ENCODE measurements at regions not wholly inside any gene's neighbourhood (a gene's known extent, or its start where the extent isn't known, plus 50 kb on each side); places are given as distances from the start of the nearest gene placed in this dataset.

DNA sequence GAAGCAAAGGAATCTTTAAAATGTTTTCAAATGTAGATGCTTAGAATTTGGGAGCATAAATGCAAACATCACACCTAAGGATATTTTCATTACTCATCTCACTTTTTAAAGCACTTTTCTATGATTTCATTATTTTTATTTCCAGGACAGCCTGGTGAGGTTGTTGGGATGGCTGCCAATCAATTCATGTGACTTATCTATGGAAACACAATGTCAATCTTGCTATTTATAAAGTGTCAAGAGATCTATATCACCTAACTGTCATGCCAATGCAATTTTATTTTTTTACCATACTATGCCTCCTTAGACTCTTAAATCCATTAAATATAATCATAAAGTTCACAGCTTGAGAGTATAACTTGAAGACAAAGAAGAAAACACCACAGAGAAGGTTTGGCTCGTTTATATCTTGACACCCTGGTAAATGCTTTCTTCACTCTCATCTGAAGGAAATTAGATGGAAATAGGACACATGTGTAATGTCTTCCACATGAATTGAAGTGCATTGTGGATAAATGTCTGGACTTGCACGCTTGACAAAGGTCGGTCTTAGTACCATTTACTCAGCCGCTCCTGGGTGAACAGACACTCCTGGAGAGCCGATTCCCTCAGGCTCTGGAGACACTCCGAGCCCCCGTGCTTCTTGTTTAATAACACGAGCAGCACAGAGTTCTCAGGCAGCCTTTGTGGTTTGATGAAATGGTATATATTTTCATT, 425.7 kb upstream of the FAT1 start:
- no peaks in the 10 kb centered on the region for H3K36me3 ChIP-seq (ENCODE audit: insufficient read depth, low read length)
- H3K9ac ChIP-seq (ENCODE audit: low read length): no peak overlapping the region
- H3K27ac ChIP-seq (ENCODE audit: low read depth, low read length): no peak overlapping the region
- no peak overlapping the region for H3K4me3 ChIP-seq (ENCODE audit: low read depth in 1 of 2, low read length in 2 of 2)
- H3K9me3 ChIP-seq (ENCODE audit: low read length): no peaks in the 10 kb centered on the region
- H3K27me3 ChIP-seq (ENCODE audit: control insufficient read depth in 1 of 2, insufficient read depth in 2 of 2, low read length in 2 of 2): no peaks in the 10 kb centered on the region
- no peaks in the 10 kb centered on the region for H3K4me1 ChIP-seq (ENCODE audit: insufficient read depth, low read length)

DNA sequence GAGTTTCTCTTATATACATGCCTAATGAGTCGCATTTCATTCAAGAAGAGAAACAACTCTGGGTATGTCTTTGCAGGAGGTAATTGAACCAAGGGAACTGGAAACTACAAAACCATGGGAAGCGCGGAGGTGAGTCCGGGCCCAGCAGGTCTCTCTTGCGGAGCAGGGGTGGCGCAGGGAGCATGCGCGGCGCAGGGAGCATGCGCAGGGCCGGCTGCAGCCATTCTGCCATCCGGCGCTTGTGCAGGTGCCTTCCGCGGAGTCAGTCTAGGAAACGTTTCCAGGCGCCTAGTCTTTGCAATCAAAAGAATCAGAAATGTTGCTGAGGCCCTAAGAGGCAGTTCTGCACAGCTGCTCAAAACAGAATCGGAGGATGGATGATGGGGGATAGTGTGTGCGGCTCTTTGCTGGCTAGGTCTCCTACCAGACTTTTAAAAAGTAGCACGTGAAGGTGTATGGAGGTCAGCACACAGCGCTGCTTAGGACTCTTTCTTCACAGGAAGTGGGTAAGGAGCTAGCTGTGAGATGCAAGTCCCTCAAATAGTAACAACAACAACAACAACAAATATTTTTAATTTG, 433.8 kb upstream of the FAT1 start:
- no peaks in the 10 kb centered on the region for H3K4me1 ChIP-seq (ENCODE audit: insufficient read depth, low read length)
- H3K27ac ChIP-seq (ENCODE audit: low read depth, low read length): no peak overlapping the region
- H3K27me3 ChIP-seq (ENCODE audit: control insufficient read depth in 1 of 2, insufficient read depth in 2 of 2, low read length in 2 of 2): no peaks in the 10 kb centered on the region
- H3K9ac ChIP-seq (ENCODE audit: low read length): no peak overlapping the region
- no peaks in the 10 kb centered on the region for H3K36me3 ChIP-seq (ENCODE audit: insufficient read depth, low read length)
- H3K4me3 ChIP-seq (ENCODE audit: low read depth in 1 of 2, low read length in 2 of 2): no peak overlapping the region
- no peaks in the 10 kb centered on the region for H3K9me3 ChIP-seq (ENCODE audit: low read length)

DNA sequence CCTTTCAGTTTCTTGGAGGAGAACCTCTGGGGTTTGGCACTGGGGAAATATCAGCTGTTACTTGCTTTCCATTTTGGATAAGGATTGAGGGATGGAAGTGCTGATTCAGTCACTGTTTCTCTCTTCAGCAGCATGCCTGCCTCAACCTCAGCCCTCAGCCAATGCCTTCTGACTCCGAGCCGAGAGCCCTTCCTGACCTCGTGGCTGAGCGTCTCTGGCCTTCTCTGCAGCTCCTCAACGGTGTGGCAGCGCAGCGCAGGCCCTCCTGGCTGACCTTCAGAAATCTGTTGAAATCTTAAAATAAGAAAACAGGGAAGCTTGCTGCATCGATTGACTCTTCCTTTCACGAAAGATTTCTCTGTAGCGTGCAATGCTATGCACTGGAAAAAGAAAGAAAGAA, 434.3 kb upstream of the FAT1 start:
- Histone ChIP-seq H3K27me3 (ENCODE audit: control insufficient read depth in 1 of 2, insufficient read depth in 2 of 2, low read length in 2 of 2) (no peaks in the 10 kb centered on the region), H3K4me3 (ENCODE audit: low read depth in 1 of 2, low read length in 2 of 2) (no peak overlapping the region), H3K36me3 (ENCODE audit: insufficient read depth, low read length) (no peaks in the 10 kb centered on the region), H3K4me1 (ENCODE audit: insufficient read depth, low read length) (no peaks in the 10 kb centered on the region), H3K9ac (ENCODE audit: low read length) (no peak overlapping the region), H3K27ac (ENCODE audit: low read depth, low read length) (no peak overlapping the region), H3K9me3 (ENCODE audit: low read length) (no peaks in the 10 kb centered on the region)

DNA sequence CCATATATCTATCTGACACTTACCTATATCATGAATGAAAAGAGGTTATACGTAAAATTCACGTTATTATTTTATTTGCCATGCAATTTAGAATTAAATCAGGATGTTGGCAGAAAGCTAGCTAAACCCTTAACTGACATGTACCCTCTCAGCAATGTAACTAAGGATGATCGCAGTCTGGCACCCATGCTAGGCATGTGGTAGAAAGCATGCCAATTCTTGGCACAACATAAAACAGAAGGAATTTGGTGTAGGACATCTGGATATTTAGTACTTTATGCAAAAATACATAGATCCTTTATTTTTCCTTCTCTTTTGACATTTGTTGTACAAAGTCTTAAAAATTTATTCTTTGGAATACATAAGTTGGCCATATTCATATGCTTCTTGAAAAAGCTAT, 436.8 kb upstream of the FAT1 start:
- Histone ChIP-seq H3K27ac (ENCODE audit: low read depth, low read length) (no peak overlapping the region), H3K9ac (ENCODE audit: low read length) (no peak overlapping the region), H3K27me3 (ENCODE audit: control insufficient read depth in 1 of 2, insufficient read depth in 2 of 2, low read length in 2 of 2) (no peaks in the 10 kb centered on the region), H3K4me1 (ENCODE audit: insufficient read depth, low read length) (no peaks in the 10 kb centered on the region), H3K4me3 (ENCODE audit: low read depth in 1 of 2, low read length in 2 of 2) (no peak overlapping the region), H3K9me3 (ENCODE audit: low read length) (no peaks in the 10 kb centered on the region), H3K36me3 (ENCODE audit: insufficient read depth, low read length) (no peaks in the 10 kb centered on the region)

DNA sequence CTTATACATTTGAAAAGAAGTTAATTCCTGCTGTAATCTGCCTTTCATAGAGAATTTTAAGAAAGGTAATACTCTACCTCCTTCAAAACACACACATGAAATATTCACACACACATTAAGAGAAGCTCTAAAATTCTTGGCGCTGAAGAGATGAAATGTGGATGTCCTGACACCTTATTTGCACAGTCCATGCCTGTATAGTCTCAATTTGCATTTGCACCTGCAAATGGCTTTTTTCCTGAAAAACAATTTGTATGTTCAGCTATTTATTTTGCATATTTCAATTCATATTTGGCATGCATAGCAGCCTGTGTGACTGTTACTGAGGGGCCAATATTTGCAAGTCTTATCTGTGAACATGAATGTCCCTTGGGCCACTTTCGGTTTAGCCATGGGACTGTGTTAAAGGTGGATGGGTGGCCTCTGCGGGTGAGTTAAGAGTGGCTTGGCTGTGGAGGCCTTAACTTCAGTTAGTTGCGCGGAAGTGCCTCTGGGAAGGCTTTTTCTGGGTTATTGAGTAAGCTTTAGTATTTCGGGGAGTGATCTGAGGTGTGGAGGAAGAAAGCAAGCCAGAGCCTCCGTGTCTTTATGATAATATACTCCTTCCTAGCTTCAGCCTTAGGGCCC, 443.3 kb upstream of the FAT1 start:
- Histone ChIP-seq H3K9me3 (ENCODE audit: low read length) (no peaks in the 10 kb centered on the region), H3K27me3 (ENCODE audit: control insufficient read depth in 1 of 2, insufficient read depth in 2 of 2, low read length in 2 of 2) (no peaks in the 10 kb centered on the region), H3K9ac (ENCODE audit: low read length) (no peak overlapping the region), H3K4me3 (ENCODE audit: low read depth in 1 of 2, low read length in 2 of 2) (no peak overlapping the region), H3K4me1 (ENCODE audit: insufficient read depth, low read length) (no peaks in the 10 kb centered on the region), H3K27ac (ENCODE audit: low read depth, low read length) (no peak overlapping the region), H3K36me3 (ENCODE audit: insufficient read depth, low read length) (no peaks in the 10 kb centered on the region)

DNA sequence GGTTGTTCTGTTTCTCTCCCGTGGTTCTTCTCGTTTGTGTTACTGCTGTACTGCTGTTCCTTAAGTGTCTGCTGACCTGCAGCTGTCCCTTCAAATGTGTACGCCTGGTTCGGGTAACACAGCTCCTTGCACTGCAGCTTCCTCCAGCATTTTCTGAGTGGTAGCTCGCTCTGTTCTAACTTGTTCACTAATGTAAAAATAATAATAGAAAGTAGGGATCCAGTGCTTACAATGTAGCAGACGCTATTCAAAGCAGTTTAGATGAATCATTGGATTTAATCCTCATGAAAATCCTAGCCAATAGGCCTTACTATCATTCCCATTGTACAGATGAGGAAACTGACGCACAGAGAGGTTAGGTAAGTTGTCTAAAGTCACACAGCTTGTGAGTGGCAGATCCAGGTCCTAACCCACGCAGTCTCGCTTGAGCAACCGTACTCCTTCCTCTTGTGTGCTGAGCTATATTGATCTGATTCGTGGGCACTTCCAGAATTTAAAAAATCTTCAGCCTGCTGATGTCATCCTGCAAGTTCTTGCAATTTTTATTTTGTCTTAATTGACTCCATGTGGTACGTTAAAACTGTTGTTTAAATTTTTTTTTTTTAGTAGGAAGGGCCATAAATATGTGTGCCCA, 448.2 kb upstream of the FAT1 start:
- H3K36me3 ChIP-seq (ENCODE audit: insufficient read depth, low read length): no peaks in the 10 kb centered on the region
- no peaks in the 10 kb centered on the region for H3K9me3 ChIP-seq (ENCODE audit: low read length)
- H3K9ac ChIP-seq (ENCODE audit: low read length): no peak overlapping the region
- H3K27me3 ChIP-seq (ENCODE audit: control insufficient read depth in 1 of 2, insufficient read depth in 2 of 2, low read length in 2 of 2): no peaks in the 10 kb centered on the region
- no peak overlapping the region for H3K4me3 ChIP-seq (ENCODE audit: low read depth in 1 of 2, low read length in 2 of 2)
- no peak overlapping the region for H3K27ac ChIP-seq (ENCODE audit: low read depth, low read length)
- H3K4me1 ChIP-seq (ENCODE audit: insufficient read depth, low read length): no peaks in the 10 kb centered on the region

DNA sequence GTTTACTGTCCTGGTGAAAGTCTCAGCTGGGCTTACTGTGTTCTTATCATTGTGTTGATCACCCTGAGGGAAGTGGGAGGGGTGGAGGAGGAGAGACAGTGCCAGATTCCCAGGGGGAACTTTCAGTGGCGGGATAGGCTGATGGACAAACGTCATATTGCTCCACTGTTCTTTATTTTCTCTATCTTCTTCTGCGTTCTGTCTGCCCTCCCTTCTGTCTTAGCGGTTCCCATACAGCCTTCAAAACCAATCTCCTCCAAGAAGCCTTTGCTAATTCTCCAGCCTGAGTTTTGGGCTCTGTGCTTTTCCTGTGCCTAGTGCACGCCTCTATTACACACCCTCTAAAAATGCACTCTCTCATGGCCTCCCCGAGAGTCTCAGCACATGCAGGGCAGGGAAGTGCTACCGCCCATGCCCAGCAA, 448.7 kb upstream of the FAT1 start:
- Histone ChIP-seq H3K27ac (ENCODE audit: low read depth, low read length) (no peak overlapping the region), H3K4me1 (ENCODE audit: insufficient read depth, low read length) (no peaks in the 10 kb centered on the region), H3K4me3 (ENCODE audit: low read depth in 1 of 2, low read length in 2 of 2) (no peak overlapping the region), H3K36me3 (ENCODE audit: insufficient read depth, low read length) (no peaks in the 10 kb centered on the region), H3K27me3 (ENCODE audit: control insufficient read depth in 1 of 2, insufficient read depth in 2 of 2, low read length in 2 of 2) (no peaks in the 10 kb centered on the region), H3K9ac (ENCODE audit: low read length) (no peak overlapping the region), H3K9me3 (ENCODE audit: low read length) (no peaks in the 10 kb centered on the region)

DNA sequence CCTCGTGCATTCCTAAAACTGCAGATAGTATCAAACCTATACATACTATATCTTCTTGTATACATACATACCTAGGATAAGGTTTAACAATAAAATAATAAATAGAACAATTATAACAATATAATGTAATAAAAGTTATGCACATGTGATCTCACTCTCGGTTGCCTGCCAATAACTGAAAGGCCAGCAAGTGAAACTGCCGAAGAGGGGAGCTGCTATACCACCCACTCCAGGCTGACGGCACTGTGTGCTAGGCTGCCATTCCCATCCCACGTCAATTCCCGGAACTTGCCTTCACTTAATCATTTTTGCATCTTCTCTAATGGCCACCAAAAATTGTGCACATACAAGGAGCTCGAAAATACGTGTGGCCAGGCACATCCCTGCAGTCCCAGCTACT, 451.1 kb upstream of the FAT1 start:
- H3K4me3 ChIP-seq (ENCODE audit: low read depth in 1 of 2, low read length in 2 of 2): no peak overlapping the region
- H3K36me3 ChIP-seq (ENCODE audit: insufficient read depth, low read length): no peaks in the 10 kb centered on the region
- no peak overlapping the region for H3K9ac ChIP-seq (ENCODE audit: low read length)
- peaks cover 5% of the 10 kb centered on the region for H3K4me1 ChIP-seq (ENCODE audit: insufficient read depth, low read length)
- H3K27me3 ChIP-seq (ENCODE audit: control insufficient read depth in 1 of 2, insufficient read depth in 2 of 2, low read length in 2 of 2): no peaks in the 10 kb centered on the region
- no peak overlapping the region for H3K27ac ChIP-seq (ENCODE audit: low read depth, low read length)
- no peaks in the 10 kb centered on the region for H3K9me3 ChIP-seq (ENCODE audit: low read length)

DNA sequence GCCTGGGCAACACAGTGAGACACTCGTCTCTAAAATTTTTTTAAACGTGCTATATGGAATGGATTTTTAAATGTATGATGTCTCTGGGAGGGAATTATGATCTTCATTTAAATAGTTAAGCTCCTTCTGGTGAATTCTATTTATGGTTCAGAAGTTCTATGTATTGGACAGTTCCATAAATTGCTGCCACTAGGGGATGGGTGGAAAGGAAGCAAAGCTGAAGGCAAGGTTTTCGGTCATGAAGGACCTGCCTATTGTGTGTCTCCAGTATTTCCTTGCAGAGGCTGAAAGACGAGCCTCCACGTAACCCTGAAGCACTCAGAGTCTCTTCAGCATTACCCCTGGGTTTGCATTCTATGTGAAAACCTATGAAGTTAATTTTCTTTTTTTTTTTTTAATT, 451.5 kb upstream of the FAT1 start:
- Histone ChIP-seq H3K4me3 (ENCODE audit: low read depth in 1 of 2, low read length in 2 of 2) (no peak overlapping the region), H3K36me3 (ENCODE audit: insufficient read depth, low read length) (no peaks in the 10 kb centered on the region), H3K4me1 (ENCODE audit: insufficient read depth, low read length) (peaks cover 5% of the 10 kb centered on the region), H3K9ac (ENCODE audit: low read length) (no peak overlapping the region), H3K27ac (ENCODE audit: low read depth, low read length) (no peak overlapping the region), H3K9me3 (ENCODE audit: low read length) (no peaks in the 10 kb centered on the region), H3K27me3 (ENCODE audit: control insufficient read depth in 1 of 2, insufficient read depth in 2 of 2, low read length in 2 of 2) (no peaks in the 10 kb centered on the region)

DNA sequence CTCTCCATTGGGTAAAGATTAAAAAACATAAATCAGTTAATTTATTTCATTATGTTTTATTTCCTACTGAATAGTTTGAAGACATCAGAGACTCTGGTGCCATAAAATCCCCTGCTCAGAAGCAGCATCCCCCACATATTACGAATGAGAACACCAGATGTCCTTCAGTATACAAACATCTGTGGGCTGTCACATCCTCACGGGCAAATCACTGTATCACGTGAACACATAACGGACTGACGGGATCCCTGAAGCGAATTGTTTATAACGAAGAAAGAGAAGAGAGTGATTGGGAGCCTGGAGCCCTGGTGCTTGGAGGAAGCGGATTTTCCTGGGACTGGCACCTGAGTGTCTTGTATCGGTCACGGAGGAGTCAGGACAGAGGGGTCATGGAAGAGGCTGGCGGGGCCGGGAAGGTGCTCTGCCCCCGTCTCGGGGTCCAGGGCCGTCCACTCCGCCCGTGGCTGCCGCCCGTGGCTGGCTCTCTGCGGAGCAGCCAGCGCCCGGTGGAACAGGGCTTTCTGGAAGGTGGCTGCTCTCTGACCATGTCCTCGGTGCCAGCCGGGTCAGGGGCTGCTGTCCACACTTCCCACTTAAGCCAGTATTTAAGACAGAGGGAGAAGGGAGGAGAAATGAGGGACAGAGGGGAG, 452.7 kb upstream of the FAT1 start:
- Histone ChIP-seq H3K9me3 (ENCODE audit: low read length) (no peaks in the 10 kb centered on the region), H3K36me3 (ENCODE audit: insufficient read depth, low read length) (no peaks in the 10 kb centered on the region), H3K4me1 (ENCODE audit: insufficient read depth, low read length) (peaks cover 5% of the 10 kb centered on the region), H3K9ac (ENCODE audit: low read length) (no peak overlapping the region), H3K27ac (ENCODE audit: low read depth, low read length) (no peak overlapping the region), H3K27me3 (ENCODE audit: control insufficient read depth in 1 of 2, insufficient read depth in 2 of 2, low read length in 2 of 2) (no peaks in the 10 kb centered on the region), H3K4me3 (ENCODE audit: low read depth in 1 of 2, low read length in 2 of 2) (no peak overlapping the region)

DNA sequence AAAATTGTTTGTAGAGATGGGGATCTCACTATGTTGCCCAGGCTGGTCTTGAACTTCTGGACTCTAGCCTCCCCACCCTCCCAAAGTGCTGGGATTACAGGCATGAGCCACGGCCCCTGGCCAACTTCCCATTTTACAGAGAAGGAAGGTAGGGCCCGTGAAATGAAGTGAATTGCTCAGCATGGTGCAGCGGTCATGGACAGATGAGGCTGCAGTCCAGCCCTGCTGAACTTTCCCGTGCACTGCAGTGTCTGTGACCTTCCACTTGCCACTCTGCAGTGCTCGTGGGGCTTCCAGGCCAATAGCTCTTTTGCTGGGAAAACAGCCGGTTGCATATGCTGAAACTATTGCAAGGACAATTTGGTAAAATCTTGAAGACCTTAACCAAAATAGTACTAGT, 454.4 kb upstream of the FAT1 start:
- H3K4me3 ChIP-seq (ENCODE audit: low read depth in 1 of 2, low read length in 2 of 2): no peak overlapping the region
- no peaks in the 10 kb centered on the region for H3K36me3 ChIP-seq (ENCODE audit: insufficient read depth, low read length)
- H3K4me1 ChIP-seq (ENCODE audit: insufficient read depth, low read length): peaks cover 5% of the 10 kb centered on the region
- no peaks in the 10 kb centered on the region for H3K27me3 ChIP-seq (ENCODE audit: control insufficient read depth in 1 of 2, insufficient read depth in 2 of 2, low read length in 2 of 2)
- no peak overlapping the region for H3K9ac ChIP-seq (ENCODE audit: low read length)
- H3K27ac ChIP-seq (ENCODE audit: low read depth, low read length): no peak overlapping the region
- no peaks in the 10 kb centered on the region for H3K9me3 ChIP-seq (ENCODE audit: low read length)
